AG04450 (cell line): ENCODE measurements at regions not wholly inside any gene's neighbourhood (a gene's known extent, or its start where the extent isn't known, plus 50 kb on each side); places are given as distances from the start of the nearest gene placed in this dataset.
A peak's percentile ranks its signal among the peaks of the same experiment; 100 is the strongest.

ENCODE experiments used
- CTCF ChIA-PET: fragments of 300-600, 350-600 bp; formaldehyde crosslinking; extraction: SDS; loops from one replicate; lab custom pipeline; 2022; ENCODE audit warnings: antibody characterized with exemption, inconsistent platforms; lab: Charles Lee
- POLR2A ChIA-PET: fragments of 350-600 bp; formaldehyde crosslinking; extraction: SDS; loops from one replicate; lab custom pipeline; 2021; ENCODE audit warnings: antibody characterized with exemption, inconsistent platforms; lab: Yijun Ruan, JAX
- DNase-seq: peaks from one replicate; pipeline ENCODE4 v3.0.0-alpha.2; 2011; ENCODE audit warnings: low read depth, low spot score
- H3K27ac ChIP-seq: one replicate; pipeline ENCODE4 v1.5.1; 2012; ENCODE audit warnings: low read depth, low read length, control low read depth
- H3K27me3 ChIP-seq: one replicate; pipeline ENCODE4 v1.6.0; 2012; ENCODE audit warnings: low read length; ENCODE audit not compliant: control insufficient read depth, insufficient read depth
- H3K4me3 ChIP-seq: 2 replicates; pipeline ENCODE4 v1.5.1; 2011; ENCODE audit warnings: mild to moderate bottlenecking, low read depth, low read length, control low read depth
- H3K9me3 ChIP-seq: 2 replicates; pipeline ENCODE4 v1.5.1; 2012; ENCODE audit warnings: low read length; ENCODE audit not compliant: control insufficient read depth, insufficient read depth
- TF ChIP-seq, protein P1 (sequence below): IDR thresholded peaks from 2 replicates; pipeline ENCODE4 v1.5.1; 2011; ENCODE audit warnings: low read depth, low read length, control low read depth, inconsistent platforms

DNA sequence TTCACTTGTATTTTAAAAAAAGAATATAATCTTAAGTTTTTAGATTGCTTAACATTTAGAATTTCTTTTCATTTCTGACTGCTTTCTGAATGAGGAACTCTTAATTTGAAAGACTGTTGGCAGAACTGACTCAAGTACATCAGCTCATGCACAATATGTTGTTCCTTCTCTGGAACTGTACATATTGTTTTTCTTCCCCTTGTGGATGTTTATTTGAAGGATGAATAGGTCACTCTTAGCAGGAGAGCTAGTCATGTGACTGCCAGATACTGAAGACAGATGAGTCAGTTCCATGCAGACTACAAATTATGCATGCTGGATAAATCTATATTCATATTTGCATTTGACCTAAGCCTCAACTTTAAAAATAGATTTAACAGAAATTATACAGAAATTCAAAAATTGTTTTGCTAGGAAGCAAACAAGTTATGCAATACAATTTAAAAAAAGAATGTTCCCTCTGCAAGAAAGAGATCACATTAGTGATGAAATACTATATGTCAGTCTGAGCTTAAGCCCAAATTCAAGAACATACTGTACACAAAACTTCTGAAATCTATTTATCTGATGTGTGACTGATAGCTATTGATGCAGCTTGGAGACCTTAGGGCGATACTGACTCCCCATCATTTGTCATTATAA, 1274.9 kb upstream of the GJE1 start:
- ChIA-PET POLR2A (no interaction called here), CTCF (no interaction called here)
- Histone ChIP-seq H3K27me3 (no peaks in the 10 kb centered on the region), H3K9me3 (no peaks in the 10 kb centered on the region; the same call in 1 of the 2 replicates), H3K27ac (no peak overlapping the region), H3K4me3 (no peak overlapping the region)
- DNase-seq = peak; percentile 76
- TF ChIP-seq, protein P1, sequence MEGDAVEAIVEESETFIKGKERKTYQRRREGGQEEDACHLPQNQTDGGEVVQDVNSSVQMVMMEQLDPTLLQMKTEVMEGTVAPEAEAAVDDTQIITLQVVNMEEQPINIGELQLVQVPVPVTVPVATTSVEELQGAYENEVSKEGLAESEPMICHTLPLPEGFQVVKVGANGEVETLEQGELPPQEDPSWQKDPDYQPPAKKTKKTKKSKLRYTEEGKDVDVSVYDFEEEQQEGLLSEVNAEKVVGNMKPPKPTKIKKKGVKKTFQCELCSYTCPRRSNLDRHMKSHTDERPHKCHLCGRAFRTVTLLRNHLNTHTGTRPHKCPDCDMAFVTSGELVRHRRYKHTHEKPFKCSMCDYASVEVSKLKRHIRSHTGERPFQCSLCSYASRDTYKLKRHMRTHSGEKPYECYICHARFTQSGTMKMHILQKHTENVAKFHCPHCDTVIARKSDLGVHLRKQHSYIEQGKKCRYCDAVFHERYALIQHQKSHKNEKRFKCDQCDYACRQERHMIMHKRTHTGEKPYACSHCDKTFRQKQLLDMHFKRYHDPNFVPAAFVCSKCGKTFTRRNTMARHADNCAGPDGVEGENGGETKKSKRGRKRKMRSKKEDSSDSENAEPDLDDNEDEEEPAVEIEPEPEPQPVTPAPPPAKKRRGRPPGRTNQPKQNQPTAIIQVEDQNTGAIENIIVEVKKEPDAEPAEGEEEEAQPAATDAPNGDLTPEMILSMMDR = no peak

DNA sequence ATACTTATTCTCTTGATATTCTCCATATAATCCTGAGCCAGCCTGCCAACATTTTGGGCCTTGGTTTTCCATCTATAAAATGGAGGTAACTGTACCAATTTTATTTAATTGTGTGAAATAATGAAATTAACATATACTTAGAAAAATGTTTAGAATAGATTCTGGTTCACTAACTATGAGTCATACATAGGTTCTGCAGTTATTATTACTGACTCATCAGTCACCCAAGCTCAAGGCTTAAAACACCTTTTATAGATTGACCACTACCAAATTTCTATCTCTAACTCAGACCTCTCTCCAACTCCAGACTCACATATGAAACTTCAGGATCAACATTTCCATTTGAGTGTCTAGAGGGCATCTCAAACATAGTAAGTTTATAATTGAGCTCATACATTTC, 1277.2 kb upstream of the GJE1 start:
- no peaks in the 10 kb centered on the region for H3K27me3 ChIP-seq
- H3K27ac ChIP-seq = no peak overlapping the region
- H3K4me3 ChIP-seq = no peak overlapping the region
- TF ChIP-seq, protein P1 = no peak
- ChIA-PET POLR2A (no interaction called here), CTCF (no interaction called here)
- DNase-seq = no peak
- H3K9me3 ChIP-seq = no peaks in the 10 kb centered on the region

DNA sequence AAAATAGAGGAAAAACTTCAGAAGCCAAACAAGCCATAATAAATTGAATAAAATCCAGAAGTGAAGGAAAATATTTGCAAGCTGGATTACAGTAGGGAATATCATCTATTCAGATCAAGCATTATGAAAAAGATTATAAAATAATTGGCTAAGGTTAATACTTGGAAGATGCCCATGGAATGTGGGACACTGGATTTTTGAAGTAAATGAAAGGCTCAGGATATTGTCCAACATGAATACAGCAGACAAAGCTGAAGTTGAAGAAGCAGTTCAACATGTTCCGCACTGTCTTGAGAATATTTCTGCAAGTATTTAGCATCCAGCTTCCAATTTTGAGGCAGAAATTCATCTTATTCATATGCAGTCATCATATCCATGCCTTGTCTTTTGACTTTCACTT, 1278.4 kb upstream of the GJE1 start:
- Histone ChIP-seq H3K4me3 (no peak overlapping the region), H3K27me3 (no peaks in the 10 kb centered on the region), H3K27ac (no peak overlapping the region), H3K9me3 (no peaks in the 10 kb centered on the region)
- DNase-seq = no peak
- ChIA-PET POLR2A (no interaction called here), CTCF (no interaction called here)
- TF ChIP-seq, protein P1 = no peak

DNA sequence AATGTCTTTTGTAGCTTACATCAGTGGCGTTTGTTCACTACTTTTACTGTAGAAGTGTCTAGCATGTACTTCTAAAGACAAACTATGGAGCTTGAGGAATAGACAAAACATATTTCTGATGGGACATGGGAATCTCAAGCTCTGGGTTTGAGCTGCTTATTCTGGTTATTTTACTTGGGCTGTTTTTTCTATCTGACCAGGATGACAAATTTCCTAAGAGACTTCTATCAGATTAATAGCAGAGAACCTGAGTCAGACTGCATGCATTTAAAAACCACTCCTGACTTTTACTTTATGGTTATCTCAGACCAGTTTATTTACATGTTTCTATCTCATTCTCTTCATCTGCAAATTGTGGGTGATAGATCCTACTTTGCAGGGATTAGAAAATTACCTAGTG, 1282.3 kb upstream of the GJE1 start:
- TF ChIP-seq, protein P1 = no peak
- POLR2A ChIA-PET = no interaction called here
- CTCF ChIA-PET = no interaction called here
- no peak for DNase-seq
- Histone ChIP-seq H3K4me3 (no peak overlapping the region), H3K9me3 (no peaks in the 10 kb centered on the region), H3K27ac (no peak overlapping the region), H3K27me3 (no peaks in the 10 kb centered on the region)

DNA sequence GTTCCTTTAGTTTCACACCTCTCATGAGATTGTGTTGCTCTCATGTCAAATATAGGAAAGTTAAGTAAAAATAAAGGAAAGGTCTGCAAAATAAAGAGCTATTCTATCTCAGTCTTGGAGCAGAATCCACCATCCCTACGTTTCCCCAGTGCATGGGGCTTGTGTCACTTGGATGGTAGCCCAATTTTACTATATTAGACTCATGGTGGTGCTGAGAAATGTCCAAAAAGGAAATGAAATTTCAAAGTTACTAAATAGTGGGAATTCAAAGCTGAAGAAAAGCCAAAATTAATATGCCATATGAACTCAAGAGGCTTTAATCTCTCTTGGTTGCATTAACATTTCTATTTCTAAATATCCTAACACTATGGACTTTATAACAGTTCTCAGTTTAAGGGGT, 1283.3 kb upstream of the GJE1 start:
- H3K27me3 ChIP-seq = no peaks in the 10 kb centered on the region
- no peak overlapping the region for H3K4me3 ChIP-seq
- CTCF ChIA-PET = no interaction called here
- H3K9me3 ChIP-seq = no peaks in the 10 kb centered on the region
- TF ChIP-seq, protein P1 = no peak
- POLR2A ChIA-PET = no interaction called here
- no peak for DNase-seq
- no peak overlapping the region for H3K27ac ChIP-seq
